Suprapubic skin (tissue), 4 donors: ENCODE measurements at regions not wholly inside any gene's neighbourhood (a gene's known extent, or its start where the extent isn't known, plus 50 kb on each side); places are given as distances from the start of the nearest gene placed in this dataset.

ENCODE experiments used
- CTCF ChIP-seq, 2 donors: fragments of 200-600 bp in 1 of 2; fragments of 450-650 bp in 1 of 2; sonication (generic) in 1 of 2; IDR thresholded peaks; one replicate each; pipeline ENCODE4 v1.5.1; 2016 to 2019; ENCODE audit warnings: antibody characterized with exemption in 2 of 2, mild to moderate bottlenecking in 1 of 2, moderate library complexity in 1 of 2
- EP300 ChIP-seq: sonication (generic); formaldehyde crosslinking; IDR thresholded peaks from one replicate; pipeline ENCODE4 v1.6.1; 2017; ENCODE audit warnings: antibody characterized with exemption
- POLR2A ChIP-seq, 2 donors: fragments of 450-650 bp; IDR thresholded peaks; one replicate each; pipeline ENCODE4 v1.6.1; 2017; ENCODE audit warnings: antibody characterized with exemption in 2 of 2, mild to moderate bottlenecking in 2 of 2, moderate library complexity in 2 of 2
- POLR2AphosphoS5 ChIP-seq, 3 donors: sonication (generic); formaldehyde crosslinking; IDR thresholded peaks; one replicate each; pipeline ENCODE4 v1.6.1; 2017; ENCODE audit warnings: antibody characterized with exemption in 3 of 3

- TF ChIP-seq EP300 (no peak), CTCF (IDR thresholded peaks at IDR 0.05) (no peak), POLR2AphosphoS5 (IDR thresholded peaks at IDR 0.05) (no peak), POLR2A (IDR thresholded peaks at IDR 0.05) (no peak)
Observed at GRCh38 chr7:116382375-116382774, 117.2 kb upstream of the CAV2 start.
